Lower leg skin (tissue), 3 donors: ENCODE measurements at regions not wholly inside any gene's neighbourhood (a gene's known extent, or its start where the extent isn't known, plus 50 kb on each side); places are given as distances from the start of the nearest gene placed in this dataset.

Experiments
- POLR2A ChIP-seq, 2 donors: fragments of 450-650 bp; IDR thresholded peaks; one replicate each; pipeline ENCODE4 v1.6.1; 2016 to 2017; ENCODE audit warnings: antibody characterized with exemption in 2 of 2, mild to moderate bottlenecking in 1 of 2, moderate library complexity in 1 of 2
- TF ChIP-seq, protein P1 (sequence below), 3 donors: fragments of 450-650 bp; IDR thresholded peaks; one replicate each; pipeline ENCODE4 v1.5.1; 2016; ENCODE audit warnings: antibody characterized with exemption in 3 of 3, mild to moderate bottlenecking in 3 of 3, moderate library complexity in 2 of 3

DNA sequence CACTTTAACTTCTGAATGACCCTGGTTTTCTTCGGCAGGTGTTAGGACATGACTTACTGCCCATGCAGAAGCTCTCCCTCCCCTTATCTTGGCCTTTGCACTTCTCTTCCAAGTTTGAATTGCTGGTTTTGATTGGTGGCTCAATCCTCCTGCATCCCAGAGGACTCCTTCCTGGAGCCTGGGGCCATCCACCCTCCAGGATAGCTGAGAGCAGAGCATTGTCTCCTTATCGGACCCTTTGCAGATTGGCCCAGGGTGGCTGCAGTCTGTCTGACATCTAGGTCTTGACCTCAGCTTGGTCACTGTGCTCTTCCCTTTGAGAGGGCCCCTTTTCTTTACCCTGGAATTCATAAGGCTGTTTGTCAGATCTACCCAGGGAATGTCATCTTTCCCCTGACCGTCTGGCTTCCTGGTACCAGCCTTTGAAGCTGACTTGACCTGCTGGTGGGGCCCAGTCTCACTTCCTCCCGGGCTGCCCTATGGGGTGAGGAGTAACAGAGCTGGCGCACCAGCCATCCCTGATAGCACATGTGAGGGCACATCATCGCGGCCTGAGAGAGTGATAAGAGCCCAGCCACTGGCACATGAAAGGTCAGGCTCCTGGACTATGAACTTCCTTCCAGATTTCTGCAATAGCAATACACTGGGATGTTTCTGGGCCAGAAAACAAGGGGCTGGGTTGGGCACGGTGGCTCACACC, 172.9 kb upstream of the UBL3 start:
- TF ChIP-seq, protein P1, sequence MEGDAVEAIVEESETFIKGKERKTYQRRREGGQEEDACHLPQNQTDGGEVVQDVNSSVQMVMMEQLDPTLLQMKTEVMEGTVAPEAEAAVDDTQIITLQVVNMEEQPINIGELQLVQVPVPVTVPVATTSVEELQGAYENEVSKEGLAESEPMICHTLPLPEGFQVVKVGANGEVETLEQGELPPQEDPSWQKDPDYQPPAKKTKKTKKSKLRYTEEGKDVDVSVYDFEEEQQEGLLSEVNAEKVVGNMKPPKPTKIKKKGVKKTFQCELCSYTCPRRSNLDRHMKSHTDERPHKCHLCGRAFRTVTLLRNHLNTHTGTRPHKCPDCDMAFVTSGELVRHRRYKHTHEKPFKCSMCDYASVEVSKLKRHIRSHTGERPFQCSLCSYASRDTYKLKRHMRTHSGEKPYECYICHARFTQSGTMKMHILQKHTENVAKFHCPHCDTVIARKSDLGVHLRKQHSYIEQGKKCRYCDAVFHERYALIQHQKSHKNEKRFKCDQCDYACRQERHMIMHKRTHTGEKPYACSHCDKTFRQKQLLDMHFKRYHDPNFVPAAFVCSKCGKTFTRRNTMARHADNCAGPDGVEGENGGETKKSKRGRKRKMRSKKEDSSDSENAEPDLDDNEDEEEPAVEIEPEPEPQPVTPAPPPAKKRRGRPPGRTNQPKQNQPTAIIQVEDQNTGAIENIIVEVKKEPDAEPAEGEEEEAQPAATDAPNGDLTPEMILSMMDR (IDR thresholded peaks at IDR 0.05), result no peak
- no peak for TF ChIP-seq POLR2A (IDR thresholded peaks at IDR 0.05)
